GM19397 (cell line): ENCODE measurements at regions not wholly inside any gene's neighbourhood (a gene's known extent, or its start where the extent isn't known, plus 50 kb on each side); places are given as distances from the start of the nearest gene placed in this dataset.

Experiments
- ATAC-seq: cut with Tn5 transposase; IDR thresholded peaks from one replicate; pipeline ENCODE4 v1.9.1; 2021; ENCODE audit warnings: mild to moderate bottlenecking, moderate library complexity; ENCODE audit not compliant: unreplicated experiment

DNA sequence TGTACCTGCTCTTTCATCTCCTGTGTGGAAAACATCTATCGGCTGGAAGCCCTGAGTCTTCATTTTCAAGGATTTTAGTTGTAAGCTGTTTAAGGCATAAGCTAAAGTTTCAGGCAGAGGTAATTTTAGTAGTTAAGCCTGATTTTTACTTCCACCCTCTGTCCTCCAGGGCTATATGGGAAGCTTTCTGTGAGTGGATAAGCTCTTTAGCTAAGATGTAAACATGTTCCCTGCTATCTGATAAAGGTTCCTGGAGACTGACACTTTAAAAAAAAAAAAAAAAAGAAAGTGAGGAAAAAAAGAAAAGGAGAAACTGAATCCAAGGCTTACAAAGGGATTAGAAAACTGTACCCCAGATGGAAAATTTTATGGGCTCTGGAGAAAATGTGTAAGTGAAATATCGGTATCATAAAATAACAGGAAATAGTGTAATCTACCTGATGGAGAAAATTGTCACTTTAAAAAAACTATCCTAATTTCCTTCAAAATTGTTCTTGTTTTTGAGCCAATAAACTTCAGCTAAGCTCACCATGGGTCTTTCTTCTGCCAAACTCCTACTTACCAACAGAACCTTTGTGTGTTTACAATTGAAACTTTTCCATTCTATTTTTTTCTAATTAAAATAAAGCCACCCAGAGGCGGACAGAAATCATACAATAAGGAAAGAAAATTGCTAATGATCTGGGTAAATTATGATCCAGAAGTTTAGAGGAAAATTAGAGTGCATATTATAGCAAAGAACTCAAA, 180.5 kb downstream of the TGFB2 start:
- ATAC-seq, result no peak

DNA sequence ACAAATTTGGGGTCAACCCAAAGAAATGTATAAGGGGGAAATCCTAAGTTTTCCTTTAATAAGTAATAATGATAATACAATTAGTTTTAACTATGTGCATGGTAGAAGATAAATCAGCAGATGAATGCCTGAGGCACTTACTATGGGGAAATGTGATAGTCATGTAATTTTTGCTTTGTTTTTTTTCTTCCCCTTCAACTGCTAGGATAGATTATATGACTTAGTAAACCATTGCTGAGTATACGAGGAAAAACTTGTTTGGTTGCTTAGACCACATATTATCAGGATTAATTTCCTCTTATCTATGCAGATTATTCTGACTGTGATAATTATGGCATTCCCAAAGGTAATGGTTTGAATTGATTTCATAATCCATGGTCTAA, 181.1 kb downstream of the TGFB2 start:
- no peak for ATAC-seq

DNA sequence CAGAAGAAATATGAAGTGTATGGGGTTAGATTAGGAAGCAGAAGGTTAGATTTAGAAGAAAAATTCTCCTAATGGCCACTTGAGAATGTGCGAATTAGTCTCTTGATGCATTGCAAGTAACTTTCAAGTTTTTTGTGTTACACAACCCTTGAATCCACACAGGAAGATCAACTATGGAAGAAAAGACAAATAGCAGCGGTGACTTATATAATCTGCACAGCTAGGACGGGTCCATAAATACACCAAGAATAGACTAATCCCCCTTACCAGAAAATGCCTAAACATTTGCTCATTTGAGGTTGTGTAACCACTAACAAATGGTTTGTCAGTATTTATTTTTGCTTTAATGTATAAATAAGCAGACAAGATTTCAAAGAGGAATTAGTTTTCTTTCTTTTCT, 182.6 kb downstream of the TGFB2 start:
- no peak for ATAC-seq

DNA sequence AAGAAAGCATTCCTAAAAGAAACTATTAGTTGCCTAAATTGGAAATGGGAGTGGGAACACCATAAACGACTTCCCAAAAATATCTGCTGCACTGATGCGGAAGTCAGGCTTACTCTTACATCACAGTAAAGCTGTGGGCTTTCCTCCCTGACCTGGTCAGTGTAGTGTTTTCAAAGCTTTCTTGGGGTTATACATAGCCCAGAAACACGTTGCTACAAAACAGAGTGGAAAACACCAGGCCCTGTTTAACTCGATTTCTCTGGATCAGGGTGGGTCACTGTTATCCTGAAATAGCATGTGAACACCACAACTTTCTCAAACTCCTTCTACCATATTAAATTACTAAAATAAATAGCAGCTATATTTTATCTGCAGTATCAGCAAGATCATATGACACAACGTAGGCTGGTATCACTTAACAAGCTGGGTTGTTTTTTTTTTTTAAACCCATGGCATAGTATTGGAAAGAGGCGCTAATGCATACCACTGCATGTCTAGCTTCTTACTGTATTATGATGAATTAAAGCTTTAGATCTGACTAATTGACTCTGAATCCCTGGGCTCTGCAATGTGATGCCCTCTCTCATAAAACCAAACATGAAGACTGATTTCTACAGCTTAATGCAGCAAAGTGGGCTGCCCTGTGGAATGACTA, 184.6 kb downstream of the TGFB2 start:
- ATAC-seq, result no peak

DNA sequence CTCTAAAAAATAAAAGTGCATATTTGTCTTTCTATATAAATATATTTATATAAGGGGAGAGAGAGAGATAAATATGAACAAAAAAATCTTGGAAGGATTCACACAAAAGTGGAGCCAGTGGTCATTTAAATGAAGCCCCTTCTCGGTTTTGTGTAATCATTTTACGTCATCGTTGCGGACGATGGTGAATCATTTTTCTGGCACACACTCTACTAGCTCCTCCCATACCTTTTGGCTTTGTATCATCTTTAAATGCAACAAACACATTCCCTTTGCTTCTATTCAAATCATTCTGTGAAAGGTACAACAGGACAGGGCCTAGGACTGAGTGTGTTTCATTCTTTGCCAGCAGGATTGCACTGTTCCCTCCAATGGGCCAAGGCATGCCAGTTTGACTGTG, 186.8 kb downstream of the TGFB2 start:
- ATAC-seq, result no peak

DNA sequence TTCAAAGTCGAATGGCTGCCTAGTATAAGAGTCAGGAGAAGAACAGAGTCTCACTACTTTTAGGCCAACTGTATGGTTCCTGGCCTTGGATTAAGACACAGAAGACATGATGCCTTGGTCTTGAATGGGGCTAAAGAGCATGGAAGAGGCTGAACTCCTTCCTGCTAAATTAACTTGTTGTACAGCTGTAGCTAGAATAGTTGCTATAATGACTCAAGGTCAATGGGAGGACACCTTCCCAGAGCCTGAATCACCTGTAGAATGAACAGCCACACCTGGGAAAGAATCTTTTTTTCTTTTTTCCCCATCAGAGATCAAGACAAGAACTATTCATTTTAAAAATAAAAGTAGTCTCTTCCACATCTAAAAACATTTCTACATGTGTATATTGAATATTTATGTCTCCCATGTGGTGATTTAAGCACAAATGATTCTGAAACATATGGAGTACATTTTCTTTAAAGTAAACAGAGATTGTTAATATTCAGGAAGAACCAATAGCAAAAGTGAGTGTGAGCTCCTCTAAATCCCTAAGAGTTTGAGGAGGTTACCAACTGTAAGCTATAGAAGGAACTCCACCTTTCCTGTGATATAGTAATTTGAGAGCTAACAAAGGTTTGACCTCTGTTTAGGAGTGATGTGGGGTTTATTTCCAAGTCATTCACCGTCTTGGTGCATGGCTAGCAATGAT, 191.3 kb downstream of the TGFB2 start:
- no peak for ATAC-seq

DNA sequence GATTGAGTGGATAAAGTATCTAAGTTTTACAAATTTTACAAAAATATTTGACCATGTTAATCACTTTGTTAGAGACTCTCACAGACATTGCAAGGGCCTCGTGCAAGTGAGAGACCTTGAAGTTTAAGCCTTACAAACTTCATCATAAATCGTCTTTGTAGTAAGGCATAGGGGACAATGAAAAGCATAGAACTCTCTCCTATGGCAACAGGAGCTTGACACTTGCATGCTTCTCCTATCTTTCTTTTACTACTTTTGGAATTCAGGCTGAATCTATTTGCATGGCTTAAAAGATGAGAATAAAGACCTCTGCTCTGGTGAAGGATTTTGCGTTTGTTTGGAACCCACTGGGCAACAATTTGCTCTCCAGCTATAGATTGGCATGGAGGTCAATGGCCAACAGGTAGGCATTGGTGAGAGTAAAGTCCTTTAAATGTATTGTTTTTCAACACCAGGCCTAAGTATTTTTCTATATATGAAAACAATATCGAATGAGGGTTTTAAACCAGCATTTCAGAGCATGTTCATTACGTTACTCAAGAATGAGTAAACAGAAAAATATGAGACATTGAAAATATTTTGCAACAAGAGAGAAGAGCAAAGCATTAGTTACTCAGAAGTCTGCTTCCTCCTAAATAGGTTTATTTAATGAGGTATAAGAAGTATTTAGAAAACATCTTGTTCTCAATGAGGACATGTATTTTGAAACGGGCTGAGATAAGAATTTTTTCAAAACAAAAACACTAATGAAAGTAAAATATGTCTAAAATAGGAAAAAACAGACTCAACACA, 192.2 kb downstream of the TGFB2 start:
- no peak for ATAC-seq

DNA sequence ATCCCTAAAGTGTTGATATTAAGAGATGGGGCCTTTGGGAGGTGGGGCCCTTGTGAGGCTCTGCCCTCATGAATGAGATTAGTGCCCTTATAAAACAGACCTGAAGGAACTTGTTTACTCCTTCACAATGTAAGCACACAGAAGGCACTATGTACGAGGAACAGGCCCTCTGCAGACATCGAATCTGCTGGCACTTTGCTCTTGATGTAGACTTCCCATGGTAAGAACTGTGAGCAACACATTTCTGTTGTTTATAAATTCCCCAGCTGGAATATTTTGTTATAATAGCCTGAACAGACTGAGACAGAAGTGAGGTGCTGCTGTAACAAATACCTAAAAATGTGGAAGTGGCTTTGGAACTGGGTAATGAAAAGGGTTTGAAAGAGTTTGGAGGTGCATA, 193.2 kb downstream of the TGFB2 start:
- ATAC-seq, result no peak

DNA sequence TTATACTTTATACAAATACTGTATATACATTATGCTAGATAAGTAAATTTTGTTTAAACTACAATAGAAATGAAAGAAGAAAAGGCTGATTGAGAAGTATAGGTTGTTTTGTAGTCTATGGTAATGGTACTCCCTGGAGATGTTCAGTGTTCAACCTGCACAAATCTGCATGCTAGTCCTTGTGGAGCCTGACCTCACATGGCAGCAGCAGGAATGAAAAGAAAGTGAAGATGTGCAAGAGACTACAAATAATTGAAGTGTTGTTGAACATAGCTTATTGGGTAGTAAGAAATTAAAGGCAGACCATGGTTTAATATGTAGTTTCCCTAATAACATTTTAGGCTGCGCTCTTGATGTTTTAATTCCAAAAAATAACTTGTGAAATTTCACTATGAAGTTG, 201.2 kb downstream of the TGFB2 start:
- no peak for ATAC-seq

DNA sequence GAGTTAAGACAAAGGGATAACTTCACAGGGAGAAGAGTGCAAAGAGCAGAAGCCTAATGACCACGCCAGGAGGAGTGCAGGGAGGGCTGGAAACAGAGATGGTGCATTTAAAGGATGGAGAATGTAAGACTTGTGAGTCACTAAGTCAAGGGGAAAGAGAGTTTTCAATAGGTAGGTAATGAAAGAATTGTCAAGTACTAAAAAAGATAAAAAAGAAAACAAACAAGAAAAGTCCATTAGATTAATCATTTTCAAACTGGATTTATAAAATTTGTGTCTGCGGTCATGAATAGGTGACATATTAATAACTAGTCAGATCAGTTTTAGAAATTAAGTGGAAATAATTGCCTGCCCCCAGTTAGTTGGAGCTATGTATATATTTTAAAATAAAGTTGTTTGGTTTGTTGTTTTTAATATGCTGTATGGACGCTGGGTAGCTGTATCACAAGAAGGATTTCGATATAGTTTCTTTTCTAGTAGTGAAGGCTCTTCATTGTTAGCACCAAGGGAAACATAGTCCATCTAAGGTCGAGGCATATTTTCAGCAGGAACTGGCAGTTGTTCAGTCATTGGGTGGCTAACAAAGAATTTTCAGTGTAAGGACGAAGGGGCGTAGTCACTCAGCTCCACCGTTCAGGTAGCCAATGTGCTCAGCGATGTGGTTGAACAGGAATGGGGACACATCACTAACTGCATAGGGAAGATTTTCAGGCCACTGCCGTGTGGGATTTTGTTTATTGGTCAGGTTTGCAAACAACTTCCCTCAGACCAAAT, 203.0 kb downstream of the TGFB2 start:
- ATAC-seq, result no peak

DNA sequence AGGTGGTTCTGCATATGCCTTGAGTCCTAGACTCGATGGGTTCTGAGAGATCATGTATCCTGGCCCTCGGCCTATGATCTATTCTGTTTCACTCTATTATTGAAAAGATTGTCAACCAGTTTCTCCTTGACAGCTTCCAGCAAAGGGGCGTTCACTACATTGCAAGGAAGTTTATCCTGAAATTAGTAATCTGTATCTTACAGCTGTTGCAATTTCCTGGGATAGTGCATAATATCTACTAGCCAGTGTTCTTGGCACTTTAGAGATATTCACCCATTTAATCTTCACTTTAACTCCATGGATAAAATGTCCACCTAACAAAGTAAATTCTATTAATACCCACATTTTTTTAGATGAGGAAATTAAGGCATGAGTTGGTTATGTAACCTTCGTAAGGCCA, 203.6 kb downstream of the TGFB2 start:
- no peak for ATAC-seq

DNA sequence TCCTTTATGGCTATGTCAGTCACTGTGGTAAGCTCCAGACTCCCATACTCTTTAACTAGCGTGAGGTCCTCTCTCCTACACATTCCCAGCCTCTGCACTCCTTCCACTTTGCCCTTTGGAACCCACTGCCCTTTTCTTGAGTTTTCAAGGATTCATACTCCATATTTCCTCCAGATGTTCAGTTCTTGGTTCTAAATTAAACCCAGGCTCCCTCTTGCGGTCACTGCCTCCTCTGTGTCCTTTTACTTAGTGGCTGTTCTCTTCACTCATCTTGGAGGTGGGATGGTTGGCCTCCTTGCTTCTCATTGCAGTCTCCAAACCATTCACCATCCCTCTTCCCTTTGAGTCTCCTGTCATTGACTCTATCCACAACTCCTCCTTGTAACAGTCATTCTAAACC, 208.1 kb downstream of the TGFB2 start:
- no peak for ATAC-seq

DNA sequence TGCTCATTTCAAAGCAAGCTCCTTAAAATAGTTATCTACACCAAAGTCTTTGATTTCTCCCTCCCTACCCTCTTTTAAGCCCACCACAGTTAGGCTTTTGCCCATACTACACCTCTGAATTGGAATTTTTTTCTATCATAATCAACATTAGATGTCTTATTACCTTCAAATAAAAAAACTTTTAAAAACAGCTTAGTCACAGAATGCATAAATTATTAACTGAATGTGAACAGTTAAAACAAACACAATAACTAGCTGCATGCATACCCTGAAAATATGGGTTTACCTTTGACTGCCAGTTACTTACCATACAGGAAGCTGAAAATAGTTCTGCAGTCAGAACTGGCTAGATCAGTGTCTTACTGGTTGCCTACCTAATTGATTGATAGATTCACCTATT, 210.9 kb downstream of the TGFB2 start:
- ATAC-seq, result no peak

DNA sequence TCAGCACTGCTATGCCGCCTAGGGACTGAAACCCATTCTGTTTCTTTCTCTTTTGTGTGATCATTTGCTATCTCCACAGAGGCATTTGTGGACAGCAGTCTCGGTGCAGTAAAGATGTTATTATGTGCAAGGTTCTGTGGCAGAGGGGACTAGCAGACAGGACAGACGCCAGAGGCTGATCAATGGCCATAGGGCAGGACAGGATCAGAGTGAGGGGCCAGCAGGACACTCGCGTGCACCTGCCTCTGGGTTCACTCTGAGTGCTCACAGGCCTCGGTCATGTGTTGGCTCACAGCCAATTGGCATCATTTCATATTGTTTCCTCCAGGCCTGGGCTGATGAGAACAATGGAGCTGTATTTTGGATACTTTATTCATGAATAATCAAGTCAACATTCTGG, 212.6 kb downstream of the TGFB2 start:
- no peak for ATAC-seq

DNA sequence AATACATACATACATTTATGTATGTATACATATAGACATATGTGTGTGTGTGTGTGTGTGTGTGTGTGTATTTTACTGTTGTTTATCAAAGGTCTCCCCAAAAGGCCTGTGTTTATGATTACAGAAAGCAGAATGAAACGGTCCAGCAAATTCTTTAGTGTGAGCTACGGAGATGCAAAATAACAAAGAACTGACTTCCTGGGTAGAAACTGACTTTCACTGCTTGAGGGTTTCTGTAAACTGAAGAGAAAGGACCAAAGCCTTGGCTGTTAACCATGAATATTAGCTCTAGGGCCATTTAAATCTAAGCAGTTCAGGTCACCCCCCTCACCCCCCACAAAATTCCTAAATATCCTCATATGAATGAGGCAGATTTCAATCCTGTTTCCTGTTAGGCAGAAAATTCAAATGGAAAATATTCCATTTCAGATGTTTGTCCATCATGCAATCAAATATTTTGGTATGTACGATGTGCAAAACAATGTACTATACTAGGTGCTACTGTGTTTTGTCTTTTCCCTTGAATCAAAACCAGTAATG, 213.2 kb downstream of the TGFB2 start:
- no peak for ATAC-seq

DNA sequence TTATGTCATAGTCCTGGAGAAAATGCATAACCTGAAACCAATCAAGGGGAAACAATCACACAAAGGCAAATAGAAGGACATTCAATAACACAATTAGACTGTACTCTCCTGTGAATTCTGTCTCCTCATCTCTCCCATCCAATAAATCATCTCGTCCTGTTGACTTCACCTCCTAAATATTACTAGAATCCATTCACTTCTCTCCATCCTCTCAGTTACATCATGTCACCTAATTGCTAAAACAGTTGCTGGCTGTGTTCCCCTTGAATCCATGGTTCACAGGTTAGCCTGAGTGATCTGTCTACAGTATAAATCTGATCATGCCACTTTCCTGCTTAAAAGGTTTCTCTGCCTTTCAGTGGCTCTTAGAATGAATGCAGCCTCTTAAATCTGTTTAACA, 220.2 kb downstream of the TGFB2 start:
- ATAC-seq, result no peak

DNA sequence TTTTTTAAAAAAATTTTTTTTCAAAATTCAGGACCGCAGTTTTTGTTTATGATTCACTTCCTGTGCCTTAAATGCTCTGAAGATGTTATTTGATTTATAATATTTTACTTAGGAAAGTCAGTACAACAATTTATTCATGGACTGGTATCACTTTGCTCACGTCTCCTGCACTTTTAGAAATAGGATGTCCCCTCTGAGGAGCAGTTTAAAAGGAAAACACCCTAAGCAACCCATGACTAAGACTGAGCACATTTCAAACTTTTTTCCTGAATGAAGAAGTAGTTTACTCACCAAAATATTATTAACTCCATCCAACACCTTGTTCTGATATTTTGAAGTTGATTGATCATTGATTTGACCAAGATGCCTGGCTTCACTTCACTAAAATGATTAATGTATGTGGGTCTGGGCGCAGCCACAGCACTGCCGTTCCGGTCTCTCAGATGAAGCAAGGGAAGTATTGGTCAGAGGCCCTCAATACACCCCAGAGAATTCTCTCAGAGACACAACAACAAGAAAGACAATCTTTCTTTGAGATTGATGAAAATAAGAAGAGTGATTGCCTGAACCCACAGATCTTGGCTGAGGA, 223.9 kb downstream of the TGFB2 start:
- no peak for ATAC-seq

DNA sequence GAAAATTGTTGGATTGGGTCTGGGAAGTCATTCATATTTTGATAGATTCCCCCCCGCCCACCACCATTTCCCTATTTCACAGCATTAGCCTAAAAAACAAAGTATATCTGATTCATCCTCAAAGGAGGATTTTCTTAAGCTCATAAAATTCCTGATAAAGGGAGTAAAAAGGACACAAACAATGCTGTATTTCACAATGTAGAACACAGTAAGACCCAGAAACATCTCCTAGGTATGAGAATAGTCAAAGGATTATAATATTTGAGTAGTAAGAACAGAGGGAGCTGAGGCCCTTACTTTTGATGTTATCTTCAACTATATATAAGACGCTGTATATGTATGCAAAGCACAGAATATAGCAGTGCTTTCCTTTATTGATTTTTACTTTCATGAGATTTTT, 225.3 kb downstream of the TGFB2 start:
- no peak for ATAC-seq

DNA sequence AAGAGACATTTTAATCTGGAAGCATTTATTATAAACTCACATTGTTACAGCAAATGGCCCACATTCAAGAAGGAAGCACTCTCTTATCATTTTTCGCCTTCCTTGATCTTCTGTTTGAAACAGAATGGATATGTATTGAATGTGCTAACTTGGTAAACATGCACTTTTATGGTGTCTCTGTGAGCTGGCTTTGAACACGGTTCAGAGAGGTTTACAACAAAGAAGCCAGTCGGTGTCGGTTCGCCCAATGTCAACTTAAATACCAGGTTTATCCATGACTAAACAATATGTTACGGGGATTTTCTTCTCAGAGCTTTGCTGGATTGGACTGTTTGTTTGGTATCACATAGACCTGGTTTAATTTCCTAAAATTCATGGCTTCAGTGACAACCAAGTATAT, 226.4 kb downstream of the TGFB2 start:
- ATAC-seq, result no peak

DNA sequence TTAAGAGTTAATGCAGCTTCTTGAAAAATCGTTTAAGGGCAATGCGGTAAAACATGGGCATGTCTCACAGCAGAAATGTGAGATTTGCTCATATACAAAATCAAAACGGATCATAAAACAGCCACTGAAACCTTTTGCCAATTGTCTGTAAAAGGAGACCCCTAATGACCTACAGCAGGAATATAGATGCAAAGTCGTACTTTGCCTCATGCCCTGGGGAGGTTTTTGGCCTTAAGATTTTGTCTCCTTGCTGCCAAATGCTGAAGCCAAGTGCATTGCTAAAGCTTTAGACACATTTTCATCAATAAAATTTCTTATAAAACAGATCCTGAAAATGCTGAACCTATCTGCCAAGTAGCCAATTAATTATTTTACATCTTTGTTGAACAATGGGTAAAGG, 226.9 kb downstream of the TGFB2 start:
- no peak for ATAC-seq
